Heart right ventricle (tissue), 16 donors: ENCODE measurements at regions not wholly inside any gene's neighbourhood (a gene's known extent, or its start where the extent isn't known, plus 50 kb on each side); places are given as distances from the start of the nearest gene placed in this dataset.

Experiments used
- ATAC-seq, 8 donors: fragments of 200-7000 bp; cut with Tn5 transposase; one replicate each; pipeline ENCODE4 v1.9.1; 2020; ENCODE audit warnings: mild to moderate bottlenecking in 8 of 8, moderate library complexity in 8 of 8, moderate number of reproducible peaks in 1 of 8
- DNase-seq, 2 donors: peaks; one replicate each; pipeline ENCODE4 v3.0.0-alpha.2; 2020
- H3K27ac ChIP-seq, 10 donors: fragments of 200-600 bp; sonication (generic) in 2 of 10; one replicate each; pipeline versions ENCODE4 v1.5.0 to v1.8.0; 2020 to 2022; ENCODE audit warnings: mild to moderate bottlenecking in 3 of 10
- H3K27me3 ChIP-seq, 7 donors: fragments of 200-600 bp; one replicate each; pipeline ENCODE4 v1.8.0; 2021 to 2022; ENCODE audit warnings: mild to moderate bottlenecking in 2 of 7
- H3K36me3 ChIP-seq, 9 donors: fragments of 200-600 bp; sonication (generic) in 1 of 9; one replicate each; pipeline versions ENCODE4 v1.5.0 to v1.8.0; 2020 to 2022; ENCODE audit warnings: mild to moderate bottlenecking in 2 of 9
- H3K4me1 ChIP-seq, 9 donors: fragments of 200-600 bp; sonication (generic) in 1 of 9; one replicate each; pipeline versions ENCODE4 v1.5.0 to v1.8.0; 2020 to 2022; ENCODE audit warnings: mild to moderate bottlenecking in 4 of 9
- H3K4me3 ChIP-seq, 10 donors: fragments of 200-600 bp; sonication (generic) in 2 of 10; one replicate each; pipeline versions ENCODE4 v1.5.0 to v1.8.0; 2020 to 2022; ENCODE audit warnings: mild to moderate bottlenecking in 7 of 10, moderate library complexity in 2 of 10
- H3K9me3 ChIP-seq, 11 donors: fragments of 200-600 bp in 10 of 11; sonication (generic) in 2 of 11; one replicate each; pipeline versions ENCODE4 v1.5.0 to v1.8.0; 2013 to 2022; ENCODE audit warnings: mild to moderate bottlenecking in 2 of 11, control low read depth in 1 of 11, moderate library complexity in 1 of 11
- CTCF ChIP-seq, 9 donors: fragments of 200-600 bp; sonication (generic) in 2 of 9; IDR thresholded peaks; one replicate each; pipeline versions ENCODE4 v1.5.0 to v1.8.0; 2021 to 2022; ENCODE audit warnings: antibody characterized with exemption in 9 of 9, mild to moderate bottlenecking in 5 of 9, moderate library complexity in 1 of 9
- WGBS, 2 donors: extraction: QIAGEN DNeasy Blood & Tissue Kit; methylation state at CpG; one replicate each; pipeline ENCODE4 v1.1.7; 2013; ENCODE audit warnings: inconsistent platforms in 1 of 2; 5-methylcytosine and 5-hydroxymethylcytosine counted together
- intact Hi-C, 10 donors: fragments of 100-400 bp; cut with DNase I; formaldehyde crosslinking; loops; one replicate each; pipeline versions ENCODE4 v1.11.1 to v1.14.2; 2022
- donor health status: Arrhythmogenic right ventricular cardiomyopathy.
- donor health status: ischemic (EF 13 %, LVEDD 7.1; RV severe dilation, severe dysfunction).
- donor health status: healthy with polysubstance abuse.
- donor health status: DM: no; HTN: yes; CAD: no.
- donor health status: DM: no; HTN: no; CAD: no.
- donor health status: ischemic (EF 25% LVEDD 6.9; RV normal size, moderate dysfunction).
- donor health status: ischemic (EF 25% LVEDD 5.7; RV mildly dilated, moderate dysfunction).
- donor health status: healthy.
- donor health status: DM: yes; HTN: yes; CAD: no.
- donor health status: Ischemic cardiomyopathy.
- donor health status: ischemic (EF 35%, LVEDD 5.7; RV mildly dilated, moderate dysfunction).
- donor health status: nonischemic (EF 11% LVEDD 7.7; RV severe dilation, severe dysfunction).
- donor health status: DM: yes; HTN: yes; CAD: no.
- donor health status: PGD.
- donor health status: ischemic (EF 29% LVEDD 5.4; RV normal size, mild dysfunction).
- donor health status: nonischemic (EF 23%, LVEDD 6.1; RV moderate dilation, normal function).

- no peak overlapping the region for H3K4me3 ChIP-seq
- WGBS, 2 donors, result 60 to 64% methylated on average over 4 of the region's 4 CpGs
- no peak for TF ChIP-seq CTCF (IDR thresholded peaks at IDR 0.05)
These were observed 205.0 kb downstream of the OPA1 start for GRCh38 chr3:193798051-193798450.

GRCh38 chr3:193800138-193801043 lies 207.4 kb downstream of the OPA1 start:
- no peaks in the 10 kb centered on the region for H3K9me3 ChIP-seq
- no peak overlapping the region for H3K4me3 ChIP-seq
- peaks cover 0 to 21% (median 10%) of the 10 kb centered on the region in 9 donors for H3K4me1 ChIP-seq
- H3K36me3 ChIP-seq, result no peaks in the 10 kb centered on the region
- intact Hi-C loops, result loop anchor here in 3 of 10 donors (5.0 kb wide), 2 partner anchors 62 to 202 kb away; no protein-coding TSS in a partner anchor
- 61 to 68% methylated on average over 12 of the region's 12 CpGs for WGBS, 2 donors
- peaks cover 0 to 4% (median 0%) of the 10 kb centered on the region in 7 donors for H3K27me3 ChIP-seq
- TF ChIP-seq CTCF (IDR thresholded peaks at IDR 0.05), result no peak
- ATAC-seq, result peak in 5 of 8 donors; percentile 40 to 71 (median 53)
- no peak for DNase-seq
- H3K27ac ChIP-seq, result no peak overlapping the region

More at GRCh38 chr3:193798051-193798450, 205.0 kb downstream of the OPA1 start:
- H3K27me3 ChIP-seq, result peaks cover 0 to 17% (median 0%) of the 10 kb centered on the region in 7 donors
- no peaks in the 10 kb centered on the region for H3K36me3 ChIP-seq
- DNase-seq (no peak), ATAC-seq (peak in 5 of 8 donors; percentile 22 to 81 (median 72))
- H3K27ac ChIP-seq, result no peak overlapping the region
- no peaks in the 10 kb centered on the region for H3K9me3 ChIP-seq
- intact Hi-C loops, result loop anchor here in 2 of 10 donors (10.0 kb wide), 2 partner anchors 207 to 267 kb away; no protein-coding TSS in a partner anchor
- H3K4me1 ChIP-seq, result peaks cover 0 to 29% (median 18%) of the 10 kb centered on the region in 9 donors

- ATAC-seq (no peak), DNase-seq (no peak)
- Histone ChIP-seq H3K4me3 (no peak overlapping the region), H3K27me3 (peaks cover 0 to 4% (median 0%) of the 10 kb centered on the region in 7 donors), H3K36me3 (no peaks in the 10 kb centered on the region), H3K9me3 (no peaks in the 10 kb centered on the region), H3K27ac (no peak overlapping the region), H3K4me1 (peaks cover 0 to 28% (median 11%) of the 10 kb centered on the region in 9 donors)
- intact Hi-C loops, result loop anchor here in 3 of 10 donors (5.0 kb wide), 2 partner anchors 61 to 201 kb away; no protein-coding TSS in a partner anchor
- TF ChIP-seq CTCF (IDR thresholded peaks at IDR 0.05), result no peak
These were observed 208.1 kb downstream of the OPA1 start for GRCh38 chr3:193801097-193801496.

- 80 to 83% methylated on average over 4 of the region's 4 CpGs for WGBS, 2 donors
- no peak for DNase-seq
- intact Hi-C loops, result loop anchor here in 3 of 10 donors (5.0 kb wide), 2 partner anchors 59 to 199 kb away; no protein-coding TSS in a partner anchor
- no peak for ATAC-seq
- no peaks in the 10 kb centered on the region for H3K9me3 ChIP-seq
- H3K4me1 ChIP-seq, result peaks cover 0 to 30% (median 12%) of the 10 kb centered on the region in 9 donors
- H3K36me3 ChIP-seq, result no peaks in the 10 kb centered on the region
- H3K27me3 ChIP-seq, result peaks cover 0 to 4% (median 0%) of the 10 kb centered on the region in 7 donors
- no peak overlapping the region for H3K4me3 ChIP-seq
- H3K27ac ChIP-seq, result no peak overlapping the region
- TF ChIP-seq CTCF (IDR thresholded peaks at IDR 0.05), result no peak
These were observed 210.3 kb downstream of the OPA1 start for GRCh38 chr3:193803288-193803687.
